ENCODE measurements at regions not wholly inside any gene's neighbourhood (a gene's known extent, or its start where the extent isn't known, plus 50 kb on each side); places are given as distances from the start of the nearest gene placed in this dataset.

GRCh38 chr17:77507111-77507885 lies 366.5 kb downstream of the SEC14L1 start (continued):
- no peak for TF ChIP-seq KIAA2018 (CRISPR knock-in tag; IDR thresholded peaks at IDR 0.05; ENCODE audit: borderline replicate concordance)
- no peak for TF ChIP-seq PHF8 (CRISPR knock-in tag; IDR thresholded peaks at IDR 0.05)
- no peak for TF ChIP-seq IRF1 (CRISPR knock-in tag; IDR thresholded peaks at IDR 0.05; ENCODE audit: low read depth)
- TF ChIP-seq AGO1 (IDR thresholded peaks at IDR 0.05; ENCODE audit: low read depth, low read length, poor library complexity, severe bottlenecking): peak; percentile 4
- no peak for TF ChIP-seq YEATS2 (CRISPR knock-in tag; IDR thresholded peaks at IDR 0.05; ENCODE audit: borderline replicate concordance)
- TF ChIP-seq SP5 (CRISPR knock-in tag; IDR thresholded peaks at IDR 0.05; ENCODE audit: borderline replicate concordance, low read depth): no peak
- TF ChIP-seq SP4 (CRISPR knock-in tag; IDR thresholded peaks at IDR 0.05): 0 out of 2 replicates have a peak, but pooled peaks have one; percentile 25
- TF ChIP-seq SNAPC2 (CRISPR knock-in tag; IDR thresholded peaks at IDR 0.05): no peak
- no peak for TF ChIP-seq SRSF9 (IDR thresholded peaks at IDR 0.05; ENCODE audit: borderline replicate concordance, insufficient read depth, low read depth, low read length, poor library complexity, severe bottlenecking)
- TF ChIP-seq ZNF546 (CRISPR knock-in tag; conservative IDR thresholded peaks at IDR 0.05): no peak
- TF ChIP-seq THRA (CRISPR knock-in tag; IDR thresholded peaks at IDR 0.05; ENCODE audit: borderline replicate concordance): no peak
- no peak for TF ChIP-seq ZNF879 (CRISPR knock-in tag; IDR thresholded peaks at IDR 0.05)
- TF ChIP-seq, protein P1, sequence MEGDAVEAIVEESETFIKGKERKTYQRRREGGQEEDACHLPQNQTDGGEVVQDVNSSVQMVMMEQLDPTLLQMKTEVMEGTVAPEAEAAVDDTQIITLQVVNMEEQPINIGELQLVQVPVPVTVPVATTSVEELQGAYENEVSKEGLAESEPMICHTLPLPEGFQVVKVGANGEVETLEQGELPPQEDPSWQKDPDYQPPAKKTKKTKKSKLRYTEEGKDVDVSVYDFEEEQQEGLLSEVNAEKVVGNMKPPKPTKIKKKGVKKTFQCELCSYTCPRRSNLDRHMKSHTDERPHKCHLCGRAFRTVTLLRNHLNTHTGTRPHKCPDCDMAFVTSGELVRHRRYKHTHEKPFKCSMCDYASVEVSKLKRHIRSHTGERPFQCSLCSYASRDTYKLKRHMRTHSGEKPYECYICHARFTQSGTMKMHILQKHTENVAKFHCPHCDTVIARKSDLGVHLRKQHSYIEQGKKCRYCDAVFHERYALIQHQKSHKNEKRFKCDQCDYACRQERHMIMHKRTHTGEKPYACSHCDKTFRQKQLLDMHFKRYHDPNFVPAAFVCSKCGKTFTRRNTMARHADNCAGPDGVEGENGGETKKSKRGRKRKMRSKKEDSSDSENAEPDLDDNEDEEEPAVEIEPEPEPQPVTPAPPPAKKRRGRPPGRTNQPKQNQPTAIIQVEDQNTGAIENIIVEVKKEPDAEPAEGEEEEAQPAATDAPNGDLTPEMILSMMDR (CRISPR knock-in tag; IDR thresholded peaks at IDR 0.05): peak; percentile 49
- TF ChIP-seq REPIN1 (CRISPR knock-in tag; IDR thresholded peaks at IDR 0.05; ENCODE audit: borderline replicate concordance, low read depth): no peak

All from HepG2 (cell line).